Mammary epithelial cell (primary cell): ENCODE measurements at regions not wholly inside any gene's neighbourhood (a gene's known extent, or its start where the extent isn't known, plus 50 kb on each side); places are given as distances from the start of the nearest gene placed in this dataset.

Experiments
- CTCF ChIP-seq, 2 donors: IDR thresholded peaks in 1 of 2; conservative IDR thresholded peaks in 1 of 2; 2 replicates each; pipeline ENCODE4 v1.5.1; 2011 to 2012; ENCODE audit warnings: inconsistent platforms in 2 of 2, low read length in 2 of 2, mild to moderate bottlenecking in 2 of 2, control low read depth in 1 of 2, low read depth in 1 of 2; ENCODE audit not compliant: insufficient read depth in 1 of 2; ENCODE audit errors: extremely low read depth in 1 of 2
- EZH2 ChIP-seq: IDR thresholded peaks from 2 replicates; pipeline ENCODE4 v1.6.1; 2012; ENCODE audit warnings: low read length, inconsistent platforms, borderline replicate concordance

GRCh38 chr4:122249357-122249756, 97.2 kb downstream of the BLTP1 start:
- TF ChIP-seq CTCF (conservative IDR thresholded peaks at IDR 0.05 in 1 of 2, IDR thresholded peaks at IDR 0.05 in 1 of 2; ENCODE audit: extremely low read depth in 1 of 2, insufficient read depth in 1 of 2, low read depth in 1 of 2, low read length in 2 of 2) = no peak
- no peak for TF ChIP-seq EZH2
